WTC11 (cell line): ENCODE measurements at regions not wholly inside any gene's neighbourhood (a gene's known extent, or its start where the extent isn't known, plus 50 kb on each side); places are given as distances from the start of the nearest gene placed in this dataset.

Experiments used
- ATAC-seq: fragments of 200-7000 bp; cut with Tn5 transposase; 2 replicates; pipeline ENCODE4 v1.10.0; 2021; ENCODE audit warnings: mild to moderate bottlenecking, moderate library complexity
- CTCF ChIA-PET: fragments of 300-600 bp; sonication (Branson Sonifier 250); formaldehyde crosslinking; loops from one replicate; lab custom pipeline; 2021; ENCODE audit warnings: antibody characterized with exemption; lab: Charles Lee
- POLR2A ChIA-PET: fragments of 350-600 bp; sonication (Branson Sonifier 250); formaldehyde crosslinking; loops from one replicate; lab custom pipeline; 2021; ENCODE audit warnings: antibody characterized with exemption; lab: Charles Lee
- DNase-seq: peaks from one replicate; pipeline ENCODE4 v3.0.0; 2021; ENCODE audit warnings: low spot score
- H3K27ac Mint-ChIP-seq: 2 replicates; pipeline ENCODE4 v1.8.0; 2021; ENCODE audit warnings: mixed read lengths
- H3K27me3 Mint-ChIP-seq: 2 replicates; pipeline ENCODE4 v1.8.0; 2021; ENCODE audit warnings: low read depth, mild to moderate bottlenecking, moderate library complexity, mixed read lengths
- H3K36me3 Mint-ChIP-seq: 2 replicates; pipeline ENCODE4 v1.8.0; 2021; ENCODE audit warnings: mixed read lengths
- H3K4me1 Mint-ChIP-seq: 2 replicates; pipeline ENCODE4 v1.8.0; 2022; ENCODE audit warnings: mixed read lengths
- H3K4me3 Mint-ChIP-seq: 2 replicates; pipeline ENCODE4 v1.8.0; 2021; ENCODE audit warnings: mild to moderate bottlenecking, moderate library complexity, mixed read lengths
- H3K9me3 Mint-ChIP-seq: 2 replicates; pipeline ENCODE4 v1.8.0; 2021; ENCODE audit warnings: mixed read lengths
- ATF1 ChIP-seq: sonication (generic); formaldehyde crosslinking; IDR thresholded peaks from 2 replicates; pipeline ENCODE4 v1.8.1; 2023; ENCODE audit warnings: mild to moderate bottlenecking, moderate library complexity, missing genetic modification reagents
- CTCF ChIP-seq: fragments of 200-600 bp; IDR thresholded peaks from 2 replicates; pipeline ENCODE4 v1.8.0; 2022; ENCODE audit warnings: antibody characterized with exemption
- ESRRA ChIP-seq: sonication (generic); formaldehyde crosslinking; IDR thresholded peaks from 2 replicates; pipeline ENCODE4 v1.8.1; 2022; ENCODE audit warnings: mild to moderate bottlenecking, missing genetic modification reagents, borderline replicate concordance
- FOXJ3 ChIP-seq: sonication (generic); formaldehyde crosslinking; IDR thresholded peaks from 2 replicates; pipeline ENCODE4 v1.9.0; 2021; ENCODE audit warnings: missing genetic modification reagents, mild to moderate bottlenecking, borderline replicate concordance
- GABPB1 ChIP-seq: sonication (generic); formaldehyde crosslinking; IDR thresholded peaks from 2 replicates; pipeline ENCODE4 v1.8.1; 2023; ENCODE audit warnings: mild to moderate bottlenecking, missing genetic modification reagents
- GRHL2 ChIP-seq: fragments of 250-450 bp; sonication (Bioruptor Pico); IDR thresholded peaks from 2 replicates; pipeline ENCODE4 v1.8.0; 2022; ENCODE audit warnings: mild to moderate bottlenecking, moderate library complexity; ENCODE audit not compliant: insufficient replicate concordance, severe bottlenecking
- HMGA2 ChIP-seq: fragments of 250-450 bp; sonication (Bioruptor Pico); IDR thresholded peaks from 2 replicates; pipeline ENCODE4 v1.4.0; 2021; ENCODE audit warnings: mild to moderate bottlenecking, moderate library complexity
- MYBL2 ChIP-seq: sonication (generic); formaldehyde crosslinking; IDR thresholded peaks from 2 replicates; pipeline ENCODE4 v1.8.1; 2023; ENCODE audit warnings: mild to moderate bottlenecking, moderate library complexity, missing genetic modification reagents
- NFYB ChIP-seq: sonication (generic); formaldehyde crosslinking; conservative IDR thresholded peaks from 2 replicates; pipeline ENCODE4 v1.8.0; 2022; ENCODE audit warnings: low read depth, missing genetic modification reagents
- OVOL2 ChIP-seq: fragments of 250-450 bp; sonication (Bioruptor Pico); IDR thresholded peaks from 2 replicates; pipeline ENCODE4 v1.9.0; 2021; ENCODE audit warnings: mild to moderate bottlenecking, borderline replicate concordance
- RELA ChIP-seq: sonication (generic); formaldehyde crosslinking; IDR thresholded peaks from 2 replicates; pipeline ENCODE4 v1.8.1; 2022; ENCODE audit warnings: missing genetic modification reagents, mild to moderate bottlenecking, borderline replicate concordance
- ZMAT4 ChIP-seq: fragments of 250-450 bp; sonication (Bioruptor Pico); IDR thresholded peaks from 2 replicates; pipeline ENCODE4 v1.9.0; 2021; ENCODE audit warnings: mild to moderate bottlenecking
- ZNF138 ChIP-seq: sonication (generic); formaldehyde crosslinking; conservative IDR thresholded peaks from 2 replicates; pipeline ENCODE4 v1.8.1; 2022; ENCODE audit warnings: mild to moderate bottlenecking, moderate library complexity, missing genetic modification reagents
- ZNF396 ChIP-seq: fragments of 250-450 bp; sonication (Bioruptor Pico); IDR thresholded peaks from 2 replicates; pipeline ENCODE4 v1.8.0; 2021; ENCODE audit warnings: mild to moderate bottlenecking, moderate library complexity, borderline replicate concordance
- ZNF423 ChIP-seq: fragments of 250-450 bp; sonication (Bioruptor Pico); IDR thresholded peaks from 2 replicates; pipeline ENCODE4 v2.1.2; 2022; ENCODE audit warnings: mild to moderate bottlenecking, moderate library complexity
- TF ChIP-seq, protein P1 (sequence below): sonication (generic); formaldehyde crosslinking; conservative IDR thresholded peaks from 2 replicates; pipeline ENCODE4 v1.8.1; 2023; ENCODE audit warnings: mild to moderate bottlenecking, low read depth, missing genetic modification reagents, moderate library complexity
- TF ChIP-seq, protein P2 (sequence below): sonication (generic); formaldehyde crosslinking; IDR thresholded peaks from 2 replicates; pipeline ENCODE4 v1.8.1; 2023; ENCODE audit warnings: mild to moderate bottlenecking, missing genetic modification reagents
- TF ChIP-seq, protein P3 (sequence below): sonication (generic); formaldehyde crosslinking; IDR thresholded peaks from 2 replicates; pipeline ENCODE4 v1.8.1; 2022; ENCODE audit warnings: mild to moderate bottlenecking, missing genetic modification reagents, moderate library complexity, borderline replicate concordance
- TF ChIP-seq, protein P4 (sequence below): sonication (generic); formaldehyde crosslinking; IDR thresholded peaks from 2 replicates; pipeline ENCODE4 v1.8.0; 2022; ENCODE audit warnings: mild to moderate bottlenecking, missing genetic modification reagents
- TF ChIP-seq, protein P5 (sequence below): fragments of 250-450 bp; sonication (Bioruptor Pico); conservative IDR thresholded peaks from 2 replicates; pipeline ENCODE4 v1.9.0; 2021; ENCODE audit warnings: mild to moderate bottlenecking

DNA sequence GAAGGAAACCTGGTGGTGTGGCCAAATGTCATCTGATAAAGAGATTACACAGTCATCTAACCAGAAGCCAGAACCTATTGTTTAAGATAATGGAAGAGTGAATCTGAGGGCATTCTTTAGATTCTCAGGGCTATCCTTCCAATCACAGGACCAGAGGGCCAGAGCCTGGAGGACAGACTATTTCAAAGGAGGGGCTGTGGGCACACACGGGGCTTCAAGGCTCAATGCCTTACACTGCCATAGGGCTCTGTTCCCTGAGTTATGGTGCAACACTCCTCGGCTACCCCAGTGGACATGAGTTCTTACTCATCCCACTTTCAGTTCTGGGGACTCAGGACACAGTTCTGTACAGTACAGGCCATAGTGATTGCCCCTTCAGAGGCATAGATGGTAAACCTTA lies 343.9 kb upstream of the ALCAM start (continued):
- TF ChIP-seq CTCF: no peak
- TF ChIP-seq, protein P1, sequence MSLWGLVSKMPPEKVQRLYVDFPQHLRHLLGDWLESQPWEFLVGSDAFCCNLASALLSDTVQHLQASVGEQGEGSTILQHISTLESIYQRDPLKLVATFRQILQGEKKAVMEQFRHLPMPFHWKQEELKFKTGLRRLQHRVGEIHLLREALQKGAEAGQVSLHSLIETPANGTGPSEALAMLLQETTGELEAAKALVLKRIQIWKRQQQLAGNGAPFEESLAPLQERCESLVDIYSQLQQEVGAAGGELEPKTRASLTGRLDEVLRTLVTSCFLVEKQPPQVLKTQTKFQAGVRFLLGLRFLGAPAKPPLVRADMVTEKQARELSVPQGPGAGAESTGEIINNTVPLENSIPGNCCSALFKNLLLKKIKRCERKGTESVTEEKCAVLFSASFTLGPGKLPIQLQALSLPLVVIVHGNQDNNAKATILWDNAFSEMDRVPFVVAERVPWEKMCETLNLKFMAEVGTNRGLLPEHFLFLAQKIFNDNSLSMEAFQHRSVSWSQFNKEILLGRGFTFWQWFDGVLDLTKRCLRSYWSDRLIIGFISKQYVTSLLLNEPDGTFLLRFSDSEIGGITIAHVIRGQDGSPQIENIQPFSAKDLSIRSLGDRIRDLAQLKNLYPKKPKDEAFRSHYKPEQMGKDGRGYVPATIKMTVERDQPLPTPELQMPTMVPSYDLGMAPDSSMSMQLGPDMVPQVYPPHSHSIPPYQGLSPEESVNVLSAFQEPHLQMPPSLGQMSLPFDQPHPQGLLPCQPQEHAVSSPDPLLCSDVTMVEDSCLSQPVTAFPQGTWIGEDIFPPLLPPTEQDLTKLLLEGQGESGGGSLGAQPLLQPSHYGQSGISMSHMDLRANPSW (CRISPR knock-in tag): no peak
- TF ChIP-seq, protein P2, sequence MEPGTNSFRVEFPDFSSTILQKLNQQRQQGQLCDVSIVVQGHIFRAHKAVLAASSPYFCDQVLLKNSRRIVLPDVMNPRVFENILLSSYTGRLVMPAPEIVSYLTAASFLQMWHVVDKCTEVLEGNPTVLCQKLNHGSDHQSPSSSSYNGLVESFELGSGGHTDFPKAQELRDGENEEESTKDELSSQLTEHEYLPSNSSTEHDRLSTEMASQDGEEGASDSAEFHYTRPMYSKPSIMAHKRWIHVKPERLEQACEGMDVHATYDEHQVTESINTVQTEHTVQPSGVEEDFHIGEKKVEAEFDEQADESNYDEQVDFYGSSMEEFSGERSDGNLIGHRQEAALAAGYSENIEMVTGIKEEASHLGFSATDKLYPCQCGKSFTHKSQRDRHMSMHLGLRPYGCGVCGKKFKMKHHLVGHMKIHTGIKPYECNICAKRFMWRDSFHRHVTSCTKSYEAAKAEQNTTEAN: no peak
- TF ChIP-seq GABPB1 (CRISPR knock-in tag): no peak
- TF ChIP-seq HMGA2 (CRISPR knock-in tag): no peak
- TF ChIP-seq, protein P3, sequence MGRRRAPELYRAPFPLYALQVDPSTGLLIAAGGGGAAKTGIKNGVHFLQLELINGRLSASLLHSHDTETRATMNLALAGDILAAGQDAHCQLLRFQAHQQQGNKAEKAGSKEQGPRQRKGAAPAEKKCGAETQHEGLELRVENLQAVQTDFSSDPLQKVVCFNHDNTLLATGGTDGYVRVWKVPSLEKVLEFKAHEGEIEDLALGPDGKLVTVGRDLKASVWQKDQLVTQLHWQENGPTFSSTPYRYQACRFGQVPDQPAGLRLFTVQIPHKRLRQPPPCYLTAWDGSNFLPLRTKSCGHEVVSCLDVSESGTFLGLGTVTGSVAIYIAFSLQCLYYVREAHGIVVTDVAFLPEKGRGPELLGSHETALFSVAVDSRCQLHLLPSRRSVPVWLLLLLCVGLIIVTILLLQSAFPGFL (CRISPR knock-in tag): no peak
- no peak for TF ChIP-seq ZMAT4 (CRISPR knock-in tag)

DNA sequence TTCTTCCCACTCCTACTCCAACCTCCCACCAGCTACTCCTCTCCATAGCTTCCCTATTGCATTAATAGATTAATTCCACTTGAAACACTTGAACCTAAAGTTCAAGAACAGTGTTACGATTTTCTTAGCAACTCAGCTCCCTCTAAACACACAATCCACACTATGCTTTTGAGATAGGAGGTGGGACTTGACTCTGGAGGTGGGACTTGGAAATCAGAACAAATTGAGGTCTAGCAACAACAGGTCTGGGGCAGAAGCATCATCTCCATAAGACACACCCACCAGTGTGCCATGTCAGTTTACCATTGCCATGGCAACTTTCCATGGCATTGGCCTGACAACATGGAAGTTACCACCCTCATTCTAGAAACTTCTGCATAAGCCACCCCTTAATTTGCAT lies 336.5 kb upstream of the ALCAM start:
- no peak for DNase-seq
- Mint-ChIP-seq H3K9me3 (peaks cover 9% of the 10 kb centered on the region), H3K27ac (no peak overlapping the region), H3K4me1 (no peaks in the 10 kb centered on the region), H3K27me3 (no peaks in the 10 kb centered on the region), H3K4me3 (no peak overlapping the region), H3K36me3 (no peaks in the 10 kb centered on the region)
- CTCF ChIA-PET: no interaction called here
- POLR2A ChIA-PET: no interaction called here
- ATAC-seq: no peak
- TF ChIP-seq RELA (CRISPR knock-in tag) (no peak), ZNF396 (CRISPR knock-in tag) (no peak), ESRRA (no peak), CTCF (no peak), ATF1 (no peak), MYBL2 (CRISPR knock-in tag) (no peak), ZNF138 (CRISPR knock-in tag) (no peak), NFYB (CRISPR knock-in tag) (no peak), GRHL2 (CRISPR knock-in tag) (no peak), FOXJ3 (no peak), ZNF423 (CRISPR knock-in tag) (no peak), OVOL2 (CRISPR knock-in tag) (no peak)
- TF ChIP-seq, protein P4, sequence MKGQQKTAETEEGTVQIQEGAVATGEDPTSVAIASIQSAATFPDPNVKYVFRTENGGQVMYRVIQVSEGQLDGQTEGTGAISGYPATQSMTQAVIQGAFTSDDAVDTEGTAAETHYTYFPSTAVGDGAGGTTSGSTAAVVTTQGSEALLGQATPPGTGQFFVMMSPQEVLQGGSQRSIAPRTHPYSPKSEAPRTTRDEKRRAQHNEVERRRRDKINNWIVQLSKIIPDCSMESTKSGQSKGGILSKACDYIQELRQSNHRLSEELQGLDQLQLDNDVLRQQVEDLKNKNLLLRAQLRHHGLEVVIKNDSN (CRISPR knock-in tag): no peak
- TF ChIP-seq, protein P5, sequence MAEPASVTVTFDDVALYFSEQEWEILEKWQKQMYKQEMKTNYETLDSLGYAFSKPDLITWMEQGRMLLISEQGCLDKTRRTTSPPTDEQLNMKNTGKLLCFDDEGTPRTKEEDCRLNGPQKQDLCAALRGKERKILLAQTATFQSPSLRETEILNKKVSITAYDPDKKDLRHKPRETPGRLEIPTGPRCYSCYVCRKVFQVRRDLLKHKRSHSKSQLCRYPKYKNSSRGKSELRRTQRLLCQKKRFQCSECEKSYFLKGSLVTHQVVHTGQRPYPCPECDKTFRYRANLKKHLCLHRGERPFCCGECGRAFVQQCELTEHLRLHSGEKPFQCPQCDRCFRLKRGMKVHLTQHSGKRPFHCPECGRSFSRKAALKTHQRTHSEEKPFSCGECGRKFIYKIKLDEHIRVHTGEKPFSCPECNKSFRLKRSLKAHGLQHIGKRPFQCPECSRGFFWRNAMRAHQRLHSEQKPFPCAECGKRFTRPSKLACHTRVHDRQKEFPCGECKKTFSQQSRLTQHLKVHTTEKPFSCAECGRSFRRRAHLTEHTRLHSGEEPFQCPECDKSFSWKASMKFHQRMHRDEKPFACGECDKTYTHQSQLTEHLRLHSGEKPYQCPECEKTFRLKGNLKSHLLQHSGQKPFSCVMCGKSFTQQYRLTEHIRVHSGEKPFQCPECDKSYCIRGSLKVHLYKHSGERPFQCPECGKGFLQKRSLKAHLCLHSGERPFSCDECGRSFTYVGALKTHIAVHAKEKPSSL (CRISPR knock-in tag): no peak
